ENCODE measurements at regions not wholly inside any gene's neighbourhood (a gene's known extent, or its start where the extent isn't known, plus 50 kb on each side); places are given as distances from the start of the nearest gene placed in this dataset.

DNA sequence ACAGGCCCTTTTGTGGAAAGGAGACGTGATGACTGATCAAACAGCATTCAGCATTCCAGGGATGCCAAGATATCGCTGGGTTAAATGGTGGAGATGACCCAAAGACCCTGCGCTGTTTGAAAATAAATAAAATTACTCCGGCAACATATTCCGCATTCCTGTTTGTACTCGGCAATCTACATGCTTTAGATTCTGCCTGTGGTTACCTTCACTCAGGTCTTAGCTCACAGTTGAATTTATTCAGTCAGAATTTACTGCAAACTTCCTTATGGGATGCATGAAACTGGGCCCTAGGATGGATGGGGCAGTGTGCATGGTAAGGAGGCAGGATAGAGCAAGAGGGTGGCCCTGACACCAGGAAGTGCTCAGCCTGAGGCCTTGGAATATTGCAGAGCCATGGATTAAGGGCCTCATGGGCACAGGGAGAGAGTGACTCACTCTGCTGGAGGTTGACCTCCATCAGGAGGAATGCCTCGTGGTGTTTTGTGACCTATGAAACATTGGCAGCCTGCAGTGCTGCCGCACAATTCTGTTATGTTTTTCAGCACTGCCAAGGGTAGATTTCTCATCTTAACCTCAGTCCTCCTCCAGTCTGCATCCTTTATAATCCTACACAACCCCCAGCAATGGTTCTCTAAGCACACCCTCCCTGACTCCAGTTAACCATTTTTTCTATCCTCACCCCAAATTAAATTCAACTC, 321.4 kb downstream of the IRS1 start (continued):
- TF ChIP-seq, protein P1, sequence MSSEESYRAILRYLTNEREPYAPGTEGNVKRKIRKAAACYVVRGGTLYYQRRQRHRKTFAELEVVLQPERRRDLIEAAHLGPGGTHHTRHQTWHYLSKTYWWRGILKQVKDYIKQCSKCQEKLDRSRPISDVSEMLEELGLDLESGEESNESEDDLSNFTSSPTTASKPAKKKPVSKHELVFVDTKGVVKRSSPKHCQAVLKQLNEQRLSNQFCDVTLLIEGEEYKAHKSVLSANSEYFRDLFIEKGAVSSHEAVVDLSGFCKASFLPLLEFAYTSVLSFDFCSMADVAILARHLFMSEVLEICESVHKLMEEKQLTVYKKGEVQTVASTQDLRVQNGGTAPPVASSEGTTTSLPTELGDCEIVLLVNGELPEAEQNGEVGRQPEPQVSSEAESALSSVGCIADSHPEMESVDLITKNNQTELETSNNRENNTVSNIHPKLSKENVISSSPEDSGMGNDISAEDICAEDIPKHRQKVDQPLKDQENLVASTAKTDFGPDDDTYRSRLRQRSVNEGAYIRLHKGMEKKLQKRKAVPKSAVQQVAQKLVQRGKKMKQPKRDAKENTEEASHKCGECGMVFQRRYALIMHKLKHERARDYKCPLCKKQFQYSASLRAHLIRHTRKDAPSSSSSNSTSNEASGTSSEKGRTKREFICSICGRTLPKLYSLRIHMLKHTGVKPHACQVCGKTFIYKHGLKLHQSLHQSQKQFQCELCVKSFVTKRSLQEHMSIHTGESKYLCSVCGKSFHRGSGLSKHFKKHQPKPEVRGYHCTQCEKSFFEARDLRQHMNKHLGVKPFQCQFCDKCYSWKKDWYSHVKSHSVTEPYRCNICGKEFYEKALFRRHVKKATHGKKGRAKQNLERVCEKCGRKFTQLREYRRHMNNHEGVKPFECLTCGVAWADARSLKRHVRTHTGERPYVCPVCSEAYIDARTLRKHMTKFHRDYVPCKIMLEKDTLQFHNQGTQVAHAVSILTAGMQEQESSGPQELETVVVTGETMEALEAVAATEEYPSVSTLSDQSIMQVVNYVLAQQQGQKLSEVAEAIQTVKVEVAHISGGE (tag by site-specific recombination; conservative IDR thresholded peaks at IDR 0.05; ENCODE audit: low read depth) = no peak
- TF ChIP-seq WT1 (tag by site-specific recombination; IDR thresholded peaks at IDR 0.05) (no peak), REPIN1 (tag by site-specific recombination; IDR thresholded peaks at IDR 0.05; ENCODE audit: low read depth) (no peak), ZBTB48 (tag by site-specific recombination; IDR thresholded peaks at IDR 0.05) (no peak), ZNF510 (tag by site-specific recombination; IDR thresholded peaks at IDR 0.05; ENCODE audit: insufficient replicate concordance) (no peak), ZNF37A (tag by site-specific recombination; IDR thresholded peaks at IDR 0.05) (no peak)

DNA sequence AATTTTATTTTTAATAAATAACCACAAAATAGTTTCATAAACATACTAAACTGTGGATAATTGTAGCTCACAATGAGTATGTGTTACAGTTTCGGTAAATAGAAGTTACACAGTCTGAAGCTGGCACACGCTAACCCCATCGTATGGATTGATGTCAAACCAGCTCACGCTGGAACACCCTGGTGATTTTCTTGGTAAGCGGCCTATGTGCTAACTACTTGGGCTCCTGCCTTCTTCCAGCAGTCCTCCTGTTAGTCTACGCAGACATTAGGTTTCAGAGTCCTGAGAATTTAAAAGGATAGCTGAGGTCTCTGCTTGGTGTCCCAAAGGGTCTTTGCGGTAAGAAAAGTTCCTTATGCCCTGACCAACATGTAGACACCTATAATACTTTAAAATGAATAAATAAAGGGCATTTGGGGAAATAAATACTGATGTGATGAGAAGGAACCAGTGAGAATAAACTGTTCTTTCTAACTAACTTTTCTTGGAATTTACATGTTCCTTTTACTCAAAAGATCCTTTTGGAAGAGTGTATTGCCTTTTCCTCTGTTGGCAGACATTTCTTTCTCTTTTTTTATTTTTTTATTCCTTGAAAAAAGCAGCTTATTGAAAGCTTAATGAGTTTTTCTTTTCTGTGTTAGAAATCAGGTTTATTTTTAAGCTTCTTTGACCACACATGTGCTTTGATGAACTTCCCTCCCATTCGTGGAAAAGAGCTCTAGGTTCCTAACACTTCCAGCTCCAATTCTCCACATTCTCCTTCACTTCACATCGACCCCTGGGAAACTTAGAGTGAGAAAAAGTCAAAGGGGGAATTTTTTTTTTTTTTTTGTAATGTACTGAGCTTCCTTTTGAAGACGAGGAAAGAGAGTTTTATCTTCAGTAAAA, 322.2 kb downstream of the IRS1 start:
- TF ChIP-seq ZSCAN16 (tag by site-specific recombination; IDR thresholded peaks at IDR 0.05) (no peak), FEZF1 (tag by site-specific recombination; IDR thresholded peaks at IDR 0.05) (no peak)
- ChIA-PET POLR2A (interaction anchor here (0.9 to 2.0 kb wide), 2 partner anchors 196 to 322 kb away, joined by 3 to 4 read pairs; partner anchors contain the start of gene IRS1), CTCF (interaction anchor here (0.7 to 1.4 kb wide), 6 partner anchors 25 to 326 kb away, joined by 3 to 6 read pairs (median 4); no protein-coding TSS in a partner anchor)
- Histone ChIP-seq H3K27ac (ENCODE audit: extremely low read depth, low read depth, low read length) (no peak overlapping the region), H3K36me3 (ENCODE audit: control insufficient read depth in 2 of 2, insufficient read depth in 1 of 2, low read length in 2 of 2) (no peaks in the 10 kb centered on the region), H3K4me1 (ENCODE audit: control insufficient read depth, insufficient read depth, low read length) (no peaks in the 10 kb centered on the region), H3K4me3 (ENCODE audit: low read depth, low read length) (no peak overlapping the region), H3K9me3 (ENCODE audit: control insufficient read depth, insufficient read depth, low read depth, low read length) (no peaks in the 10 kb centered on the region)

DNA sequence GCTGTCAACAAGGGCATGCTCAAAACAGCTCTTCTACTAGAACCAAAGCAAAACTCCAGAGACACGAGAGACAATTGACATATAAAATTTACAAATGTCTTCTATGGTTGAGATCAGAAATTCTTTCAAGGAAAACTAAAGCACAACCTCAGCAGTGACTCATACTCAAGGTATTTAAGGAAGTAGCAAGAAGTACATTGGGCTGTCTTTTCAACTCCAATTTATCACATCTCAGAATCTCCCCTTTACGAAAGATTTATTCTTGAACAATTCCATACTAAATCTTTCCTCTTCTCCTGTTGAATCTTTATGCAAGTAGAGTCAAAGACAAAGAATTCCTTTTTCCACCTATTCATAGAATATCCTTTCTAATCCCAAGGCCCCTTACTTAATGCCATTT, 324.0 kb downstream of the IRS1 start:
- H3K4me1 ChIP-seq (ENCODE audit: control insufficient read depth, insufficient read depth, low read length) = no peaks in the 10 kb centered on the region
- H3K27ac ChIP-seq (ENCODE audit: extremely low read depth, low read depth, low read length) = no peak overlapping the region
- no peaks in the 10 kb centered on the region for H3K36me3 ChIP-seq (ENCODE audit: control insufficient read depth in 2 of 2, insufficient read depth in 1 of 2, low read length in 2 of 2)
- H3K4me3 ChIP-seq (ENCODE audit: low read depth, low read length) = no peak overlapping the region
- no peaks in the 10 kb centered on the region for H3K9me3 ChIP-seq (ENCODE audit: control insufficient read depth, insufficient read depth, low read depth, low read length)
- CTCF ChIA-PET = interaction anchor here (0.7 to 1.4 kb wide), 2 partner anchors 208 to 327 kb away, joined by 3 to 6 read pairs; no protein-coding TSS in a partner anchor
- POLR2A ChIA-PET = no interaction called here
- TF ChIP-seq ZNF623 (tag by site-specific recombination; IDR thresholded peaks at IDR 0.05) (no peak), ZNF530 (tag by site-specific recombination; IDR thresholded peaks at IDR 0.05; ENCODE audit: low read depth) (no peak), ZNF473 (tag by site-specific recombination; IDR thresholded peaks at IDR 0.05) (no peak), ZNF157 (tag by site-specific recombination; IDR thresholded peaks at IDR 0.05) (no peak), ZNF37A (tag by site-specific recombination; IDR thresholded peaks at IDR 0.05) (no peak), ZNF19 (tag by site-specific recombination; IDR thresholded peaks at IDR 0.05; ENCODE audit: low read depth) (no peak), ZNF350 (tag by site-specific recombination; IDR thresholded peaks at IDR 0.05) (no peak)
- TF ChIP-seq, protein P2, sequence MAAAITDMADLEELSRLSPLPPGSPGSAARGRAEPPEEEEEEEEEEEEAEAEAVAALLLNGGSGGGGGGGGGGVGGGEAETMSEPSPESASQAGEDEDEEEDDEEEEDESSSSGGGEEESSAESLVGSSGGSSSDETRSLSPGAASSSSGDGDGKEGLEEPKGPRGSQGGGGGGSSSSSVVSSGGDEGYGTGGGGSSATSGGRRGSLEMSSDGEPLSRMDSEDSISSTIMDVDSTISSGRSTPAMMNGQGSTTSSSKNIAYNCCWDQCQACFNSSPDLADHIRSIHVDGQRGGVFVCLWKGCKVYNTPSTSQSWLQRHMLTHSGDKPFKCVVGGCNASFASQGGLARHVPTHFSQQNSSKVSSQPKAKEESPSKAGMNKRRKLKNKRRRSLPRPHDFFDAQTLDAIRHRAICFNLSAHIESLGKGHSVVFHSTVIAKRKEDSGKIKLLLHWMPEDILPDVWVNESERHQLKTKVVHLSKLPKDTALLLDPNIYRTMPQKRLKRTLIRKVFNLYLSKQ (tag by site-specific recombination; IDR thresholded peaks at IDR 0.05; ENCODE audit: borderline replicate concordance) = no peak
- TF ChIP-seq, protein P3, sequence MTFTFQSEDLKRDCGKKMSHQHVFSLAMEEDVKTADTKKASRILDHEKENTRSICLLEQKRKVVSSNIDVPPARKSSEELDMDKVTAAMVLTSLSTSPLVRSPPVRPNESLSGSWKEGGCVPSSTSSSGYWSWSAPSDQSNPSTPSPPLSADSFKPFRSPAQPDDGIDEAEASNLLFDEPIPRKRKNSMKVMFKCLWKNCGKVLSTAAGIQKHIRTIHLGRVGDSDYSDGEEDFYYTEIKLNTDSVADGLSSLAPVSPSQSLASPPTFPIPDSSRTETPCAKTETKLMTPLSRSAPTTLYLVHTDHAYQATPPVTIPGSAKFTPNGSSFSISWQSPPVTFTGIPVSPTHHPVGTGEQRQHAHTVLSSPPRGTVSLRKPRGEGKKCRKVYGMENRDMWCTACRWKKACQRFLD (tag by site-specific recombination; IDR thresholded peaks at IDR 0.05) = no peak
- TF ChIP-seq, protein P4, sequence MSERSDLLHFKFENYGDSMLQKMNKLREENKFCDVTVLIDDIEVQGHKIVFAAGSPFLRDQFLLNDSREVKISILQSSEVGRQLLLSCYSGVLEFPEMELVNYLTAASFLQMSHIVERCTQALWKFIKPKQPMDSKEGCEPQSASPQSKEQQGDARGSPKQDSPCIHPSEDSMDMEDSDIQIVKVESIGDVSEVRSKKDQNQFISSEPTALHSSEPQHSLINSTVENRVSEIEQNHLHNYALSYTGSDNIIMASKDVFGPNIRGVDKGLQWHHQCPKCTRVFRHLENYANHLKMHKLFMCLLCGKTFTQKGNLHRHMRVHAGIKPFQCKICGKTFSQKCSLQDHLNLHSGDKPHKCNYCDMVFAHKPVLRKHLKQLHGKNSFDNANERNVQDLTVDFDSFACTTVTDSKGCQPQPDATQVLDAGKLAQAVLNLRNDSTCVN (tag by site-specific recombination; optimal IDR thresholded peaks at IDR 0.05) = no peak
- TF ChIP-seq, protein P5, sequence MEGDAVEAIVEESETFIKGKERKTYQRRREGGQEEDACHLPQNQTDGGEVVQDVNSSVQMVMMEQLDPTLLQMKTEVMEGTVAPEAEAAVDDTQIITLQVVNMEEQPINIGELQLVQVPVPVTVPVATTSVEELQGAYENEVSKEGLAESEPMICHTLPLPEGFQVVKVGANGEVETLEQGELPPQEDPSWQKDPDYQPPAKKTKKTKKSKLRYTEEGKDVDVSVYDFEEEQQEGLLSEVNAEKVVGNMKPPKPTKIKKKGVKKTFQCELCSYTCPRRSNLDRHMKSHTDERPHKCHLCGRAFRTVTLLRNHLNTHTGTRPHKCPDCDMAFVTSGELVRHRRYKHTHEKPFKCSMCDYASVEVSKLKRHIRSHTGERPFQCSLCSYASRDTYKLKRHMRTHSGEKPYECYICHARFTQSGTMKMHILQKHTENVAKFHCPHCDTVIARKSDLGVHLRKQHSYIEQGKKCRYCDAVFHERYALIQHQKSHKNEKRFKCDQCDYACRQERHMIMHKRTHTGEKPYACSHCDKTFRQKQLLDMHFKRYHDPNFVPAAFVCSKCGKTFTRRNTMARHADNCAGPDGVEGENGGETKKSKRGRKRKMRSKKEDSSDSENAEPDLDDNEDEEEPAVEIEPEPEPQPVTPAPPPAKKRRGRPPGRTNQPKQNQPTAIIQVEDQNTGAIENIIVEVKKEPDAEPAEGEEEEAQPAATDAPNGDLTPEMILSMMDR (tag by site-specific recombination; IDR thresholded peaks at IDR 0.05) = no peak
- TF ChIP-seq, protein P6, sequence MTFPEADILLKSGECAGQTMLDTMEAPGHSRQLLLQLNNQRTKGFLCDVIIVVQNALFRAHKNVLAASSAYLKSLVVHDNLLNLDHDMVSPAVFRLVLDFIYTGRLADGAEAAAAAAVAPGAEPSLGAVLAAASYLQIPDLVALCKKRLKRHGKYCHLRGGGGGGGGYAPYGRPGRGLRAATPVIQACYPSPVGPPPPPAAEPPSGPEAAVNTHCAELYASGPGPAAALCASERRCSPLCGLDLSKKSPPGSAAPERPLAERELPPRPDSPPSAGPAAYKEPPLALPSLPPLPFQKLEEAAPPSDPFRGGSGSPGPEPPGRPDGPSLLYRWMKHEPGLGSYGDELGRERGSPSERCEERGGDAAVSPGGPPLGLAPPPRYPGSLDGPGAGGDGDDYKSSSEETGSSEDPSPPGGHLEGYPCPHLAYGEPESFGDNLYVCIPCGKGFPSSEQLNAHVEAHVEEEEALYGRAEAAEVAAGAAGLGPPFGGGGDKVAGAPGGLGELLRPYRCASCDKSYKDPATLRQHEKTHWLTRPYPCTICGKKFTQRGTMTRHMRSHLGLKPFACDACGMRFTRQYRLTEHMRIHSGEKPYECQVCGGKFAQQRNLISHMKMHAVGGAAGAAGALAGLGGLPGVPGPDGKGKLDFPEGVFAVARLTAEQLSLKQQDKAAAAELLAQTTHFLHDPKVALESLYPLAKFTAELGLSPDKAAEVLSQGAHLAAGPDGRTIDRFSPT (tag by site-specific recombination; IDR thresholded peaks at IDR 0.05) = no peak
